Lung (tissue), 11 donors: ENCODE measurements at regions not wholly inside any gene's neighbourhood (a gene's known extent, or its start where the extent isn't known, plus 50 kb on each side); places are given as distances from the start of the nearest gene placed in this dataset.

Experiments
- ATAC-seq: fragments of 200-7000 bp; cut with Tn5 transposase; one replicate; pipeline ENCODE4 v1.9.1; 2020; ENCODE audit warnings: moderate number of reproducible peaks; ENCODE audit not compliant: insufficient read depth, low FRiP score
- DNase-seq, 3 donors: peaks; one replicate each; pipeline ENCODE4 v3.0.0-alpha.2; 2013 to 2017
- H3K27ac ChIP-seq, 2 donors: one replicate each; pipeline ENCODE4 v1.5.1; 2013; ENCODE audit warnings: mild to moderate bottlenecking in 2 of 2, moderate library complexity in 2 of 2, control low read depth in 1 of 2, inconsistent platforms in 1 of 2, low read depth in 1 of 2, low read length in 1 of 2
- H3K27me3 ChIP-seq, 3 donors: one replicate each; pipeline ENCODE4 v1.5.1; 2013; ENCODE audit warnings: low read length in 2 of 3; ENCODE audit not compliant: control insufficient read depth in 3 of 3, insufficient read depth in 3 of 3
- H3K36me3 ChIP-seq, 4 donors: one replicate each; pipeline ENCODE4 v1.5.1; 2013; ENCODE audit warnings: low read length in 4 of 4, mild to moderate bottlenecking in 1 of 4, moderate library complexity in 1 of 4; ENCODE audit not compliant: control insufficient read depth in 4 of 4, insufficient read depth in 4 of 4
- H3K4me1 ChIP-seq, 5 donors: one replicate each; pipeline ENCODE4 v1.5.1; 2013; ENCODE audit warnings: low read length in 5 of 5, mild to moderate bottlenecking in 2 of 5, moderate library complexity in 1 of 5; ENCODE audit not compliant: control insufficient read depth in 5 of 5, insufficient read depth in 5 of 5
- H3K4me3 ChIP-seq: one replicate; pipeline ENCODE4 v1.5.1; 2013; ENCODE audit warnings: mild to moderate bottlenecking, control low read depth, moderate library complexity
- H3K9ac ChIP-seq, 2 donors: one replicate each; pipeline ENCODE4 v1.5.1; 2013; ENCODE audit warnings: low read length in 2 of 2, control low read depth in 1 of 2; ENCODE audit not compliant: insufficient read depth in 1 of 2
- H3K9me3 ChIP-seq, 4 donors: one replicate each; pipeline ENCODE4 v1.5.1; 2013; ENCODE audit warnings: low read length in 3 of 4, mild to moderate bottlenecking in 1 of 4, moderate library complexity in 1 of 4; ENCODE audit not compliant: control insufficient read depth in 4 of 4, insufficient read depth in 3 of 4
- CTCF ChIP-seq: IDR thresholded peaks from 2 replicates; pipeline ENCODE4 v1.5.1; 2012; ENCODE audit warnings: mild to moderate bottlenecking; ENCODE audit errors: control extremely low read depth, extremely low read depth
- WGBS, 2 donors: extraction: QIAGEN DNeasy Blood & Tissue Kit; methylation state at CpG; one replicate each; pipeline ENCODE4 v1.1.7; 2013; 5-methylcytosine and 5-hydroxymethylcytosine counted together
- donor health status: control.
- donor health status: control.
- donor health status: Bipolar disorder and iron deficiency.
- donor health status: healthy.
- donor health status: DM: yes; HTN: yes; CAD: no.

- Histone ChIP-seq H3K27ac (no peak overlapping the region), H3K4me3 (no peak overlapping the region), H3K27me3 (no peaks in the 10 kb centered on the region), H3K36me3 (no peaks in the 10 kb centered on the region), H3K4me1 (peaks cover 0 to 46% (median 21%) of the 10 kb centered on the region in 5 donors), H3K9ac (no peak overlapping the region), H3K9me3 (no peaks in the 10 kb centered on the region)
- no peak for TF ChIP-seq CTCF
- ATAC-seq = no peak
- WGBS, 2 donors = 52 to 83% methylated on average over 2 of the region's 2 CpGs
- DNase-seq = no peak
Observed at GRCh38 chr2:23291239-23291638, 93.7 kb upstream of the KLHL29 start.

GRCh38 chr2:23292024-23292423, 93.0 kb upstream of the KLHL29 start:
- Histone ChIP-seq H3K4me1 (peaks cover 0 to 42% (median 14%) of the 10 kb centered on the region in 5 donors), H3K9ac (no peak overlapping the region), H3K27ac (no peak overlapping the region), H3K36me3 (no peaks in the 10 kb centered on the region), H3K9me3 (no peaks in the 10 kb centered on the region), H3K27me3 (no peaks in the 10 kb centered on the region), H3K4me3 (no peak overlapping the region)
- DNase-seq = no peak
- ATAC-seq = no peak
- WGBS, 2 donors = 93 to 96% methylated on average over 3 of the region's 3 CpGs
- TF ChIP-seq CTCF = no peak

- H3K36me3 ChIP-seq = no peaks in the 10 kb centered on the region
- TF ChIP-seq CTCF = no peak
- no peak overlapping the region for H3K9ac ChIP-seq
- DNase-seq (peak; percentile 47 to 87 (median 74)), ATAC-seq (no peak)
- whole genome bisulfite sequencing, 2 donors = 29 to 31% methylated on average over 6 of the region's 6 CpGs
- no peak overlapping the region for H3K4me3 ChIP-seq
- H3K27me3 ChIP-seq = no peaks in the 10 kb centered on the region
- peaks cover 0 to 35% (median 14%) of the 10 kb centered on the region in 5 donors for H3K4me1 ChIP-seq
- no peaks in the 10 kb centered on the region for H3K9me3 ChIP-seq
- no peak overlapping the region for H3K27ac ChIP-seq
Observed at GRCh38 chr2:23293063-23293462, 91.9 kb upstream of the KLHL29 start.

- no peaks in the 10 kb centered on the region for H3K9me3 ChIP-seq
- no peak overlapping the region for H3K27ac ChIP-seq
- no peak for TF ChIP-seq CTCF
- H3K27me3 ChIP-seq = no peaks in the 10 kb centered on the region
- no peak overlapping the region for H3K9ac ChIP-seq
- H3K4me1 ChIP-seq = peaks cover 0 to 35% (median 14%) of the 10 kb centered on the region in 5 donors
- no peaks in the 10 kb centered on the region for H3K36me3 ChIP-seq
- DNase-seq = peak in 2 of 3 donors; percentile 27 to 50
- 42 to 65% methylated on average over 7 of the region's 7 CpGs for WGBS, 2 donors
- H3K4me3 ChIP-seq = no peak overlapping the region
- ATAC-seq = no peak
Observed at GRCh38 chr2:23293731-23294130, 91.2 kb upstream of the KLHL29 start.
